Bronchial epithelial cell (primary cell): ENCODE measurements at regions not wholly inside any gene's neighbourhood (a gene's known extent, or its start where the extent isn't known, plus 50 kb on each side); places are given as distances from the start of the nearest gene placed in this dataset.

ENCODE experiments used
- DNase-seq: peaks from one replicate; pipeline ENCODE4 v3.0.0-alpha.2; 2010; ENCODE audit warnings: low read depth
- FAIRE-seq: peaks from 2 replicates; lab custom pipeline; 2011; peaks lifted over from hg19 to GRCh38; lab: Jason Lieb, UNC
- H3K27me3 ChIP-seq: 2 replicates; pipeline ENCODE4 v1.5.1; 2011; ENCODE audit warnings: low read length; ENCODE audit not compliant: control insufficient read depth, insufficient read depth
- H3K36me3 ChIP-seq: 2 replicates; pipeline ENCODE4 v1.5.1; 2011; ENCODE audit warnings: low read length; ENCODE audit not compliant: control insufficient read depth, insufficient read depth
- H3K4me3 ChIP-seq: 2 replicates; pipeline ENCODE4 v1.5.1; 2011; ENCODE audit warnings: mild to moderate bottlenecking, low read depth, low read length, control low read depth
- CTCF ChIP-seq: IDR thresholded peaks from 2 replicates; pipeline ENCODE4 v1.5.1; 2011; ENCODE audit warnings: mild to moderate bottlenecking, moderate library complexity, low read length, control low read depth, inconsistent platforms; ENCODE audit not compliant: insufficient read depth, severe bottlenecking

GRCh38 chr11:91115116-91115515, 892.3 kb upstream of the CHORDC1 start:
- no peaks in the 10 kb centered on the region for H3K27me3 ChIP-seq
- no peak for TF ChIP-seq CTCF
- H3K36me3 ChIP-seq, result no peaks in the 10 kb centered on the region
- H3K4me3 ChIP-seq, result no peak overlapping the region
- FAIRE-seq, result no peak
- no peak for DNase-seq

DNA sequence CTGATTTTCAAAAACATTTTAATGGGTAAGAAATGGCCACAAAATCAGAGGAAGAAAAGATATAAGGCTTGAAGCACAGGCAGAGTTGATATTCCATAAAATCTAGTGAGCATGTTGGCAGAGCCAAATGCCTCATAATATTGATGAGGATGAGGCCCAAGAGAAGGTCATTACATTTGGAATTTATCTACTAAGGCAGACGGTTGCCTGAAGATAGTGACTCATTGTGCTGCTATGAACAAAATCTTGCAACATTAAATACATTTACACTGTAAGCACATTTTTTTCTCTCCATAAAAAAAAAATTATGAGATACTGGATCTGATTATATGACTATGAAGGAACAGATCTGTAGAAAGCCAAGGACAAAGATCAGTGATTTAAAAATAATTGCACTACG, 881.4 kb upstream of the CHORDC1 start:
- no peak overlapping the region for H3K4me3 ChIP-seq
- no peaks in the 10 kb centered on the region for H3K27me3 ChIP-seq
- no peaks in the 10 kb centered on the region for H3K36me3 ChIP-seq
- DNase-seq (peak; percentile 75), FAIRE-seq (no peak)
- TF ChIP-seq CTCF, result no peak

DNA sequence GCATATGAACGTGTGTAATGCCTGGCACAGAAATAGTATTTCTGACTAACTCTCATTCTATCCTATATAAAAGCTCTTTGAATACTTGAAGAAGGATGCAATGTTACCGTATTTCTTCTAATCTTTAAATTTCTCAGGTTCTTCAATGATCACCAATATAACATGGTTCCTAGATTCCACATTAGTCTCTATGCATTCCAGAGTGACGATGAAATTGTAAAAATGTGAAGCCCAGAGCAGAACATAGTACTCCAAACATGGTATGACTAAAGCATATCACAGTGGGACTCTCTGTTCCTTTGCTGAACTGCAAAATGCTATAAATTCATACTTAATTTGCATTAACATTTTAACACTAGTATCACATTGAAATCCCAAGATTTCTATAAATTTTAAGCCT, 877.6 kb upstream of the CHORDC1 start:
- no peak for TF ChIP-seq CTCF
- FAIRE-seq, result no peak
- no peaks in the 10 kb centered on the region for H3K27me3 ChIP-seq
- DNase-seq, result peak; percentile 15
- H3K36me3 ChIP-seq, result no peaks in the 10 kb centered on the region
- no peak overlapping the region for H3K4me3 ChIP-seq

GRCh38 chr11:91097083-91097482, 874.2 kb upstream of the CHORDC1 start:
- Histone ChIP-seq H3K36me3 (no peaks in the 10 kb centered on the region), H3K27me3 (no peaks in the 10 kb centered on the region), H3K4me3 (no peak overlapping the region)
- FAIRE-seq (no peak), DNase-seq (no peak)
- TF ChIP-seq CTCF, result no peak

GRCh38 chr11:91093141-91093540, 870.3 kb upstream of the CHORDC1 start:
- H3K4me3 ChIP-seq, result no peak overlapping the region
- DNase-seq (no peak), FAIRE-seq (no peak)
- no peaks in the 10 kb centered on the region for H3K27me3 ChIP-seq
- H3K36me3 ChIP-seq, result no peaks in the 10 kb centered on the region
- TF ChIP-seq CTCF, result no peak

DNA sequence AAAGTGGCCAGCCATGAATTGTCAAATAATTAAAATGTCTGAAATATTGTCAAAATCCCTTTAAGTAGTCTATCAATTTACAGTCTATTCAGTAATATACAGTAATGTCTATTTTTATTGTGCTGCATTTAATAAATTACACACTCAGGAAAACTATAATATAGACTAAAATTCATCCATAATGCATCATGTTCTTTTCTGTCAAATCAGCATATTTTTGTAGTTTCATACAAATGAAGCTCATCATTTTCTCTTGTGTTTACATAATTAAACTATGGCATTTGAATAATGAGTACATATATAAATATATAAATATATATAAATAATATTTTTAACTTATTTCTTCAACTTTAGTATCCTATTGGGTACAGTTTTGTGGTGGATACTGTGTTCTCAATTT, 868.7 kb upstream of the CHORDC1 start:
- Histone ChIP-seq H3K36me3 (no peaks in the 10 kb centered on the region), H3K27me3 (no peaks in the 10 kb centered on the region), H3K4me3 (no peak overlapping the region)
- no peak for DNase-seq
- FAIRE-seq, result no peak
- TF ChIP-seq CTCF, result no peak
